ENCODE measurements at regions not wholly inside any gene's neighbourhood (a gene's known extent, or its start where the extent isn't known, plus 50 kb on each side); places are given as distances from the start of the nearest gene placed in this dataset.

GRCh38 chr2:155178921-155179320 is 480.4 kb downstream of the KCNJ3 start:
- Histone ChIP-seq H3K9me3 (ENCODE audit: severe bottlenecking) (no peaks in the 10 kb centered on the region), H3K4me1 (ENCODE audit: insufficient read depth, poor library complexity, severe bottlenecking) (no peaks in the 10 kb centered on the region), H3K27me3 (ENCODE audit: insufficient read depth, poor library complexity, severe bottlenecking) (no peaks in the 10 kb centered on the region), H3K27ac (ENCODE audit: poor library complexity, severe bottlenecking) (no peak overlapping the region), H3K36me3 (ENCODE audit: low read depth) (no peaks in the 10 kb centered on the region), H3K4me3 (ENCODE audit: severe bottlenecking) (no peak overlapping the region)
- ATAC-seq (ENCODE audit: low read depth): no peak
- no peak for TF ChIP-seq CTCF (IDR thresholded peaks at IDR 0.05; ENCODE audit: poor library complexity, severe bottlenecking)
- no peak for DNase-seq (ENCODE audit: low spot score)

- DNase-seq (ENCODE audit: low spot score) (no peak), ATAC-seq (ENCODE audit: low read depth) (no peak)
- no peaks in the 10 kb centered on the region for H3K36me3 ChIP-seq (ENCODE audit: low read depth)
- H3K4me1 ChIP-seq (ENCODE audit: insufficient read depth, poor library complexity, severe bottlenecking): no peaks in the 10 kb centered on the region
- no peak overlapping the region for H3K27ac ChIP-seq (ENCODE audit: poor library complexity, severe bottlenecking)
- H3K4me3 ChIP-seq (ENCODE audit: severe bottlenecking): no peak overlapping the region
- no peaks in the 10 kb centered on the region for H3K27me3 ChIP-seq (ENCODE audit: insufficient read depth, poor library complexity, severe bottlenecking)
- TF ChIP-seq CTCF (IDR thresholded peaks at IDR 0.05; ENCODE audit: poor library complexity, severe bottlenecking): no peak
- no peaks in the 10 kb centered on the region for H3K9me3 ChIP-seq (ENCODE audit: severe bottlenecking)
Measured at GRCh38 chr2:155176345-155176744, 477.9 kb downstream of the KCNJ3 start.

- no peak for TF ChIP-seq CTCF (IDR thresholded peaks at IDR 0.05; ENCODE audit: poor library complexity, severe bottlenecking)
- Histone ChIP-seq H3K9me3 (ENCODE audit: severe bottlenecking) (no peaks in the 10 kb centered on the region), H3K4me1 (ENCODE audit: insufficient read depth, poor library complexity, severe bottlenecking) (no peaks in the 10 kb centered on the region), H3K27ac (ENCODE audit: poor library complexity, severe bottlenecking) (no peak overlapping the region), H3K27me3 (ENCODE audit: insufficient read depth, poor library complexity, severe bottlenecking) (no peaks in the 10 kb centered on the region), H3K36me3 (ENCODE audit: low read depth) (no peaks in the 10 kb centered on the region), H3K4me3 (ENCODE audit: severe bottlenecking) (no peak overlapping the region)
- no peak for DNase-seq (ENCODE audit: low spot score)
- no peak for ATAC-seq (ENCODE audit: low read depth)
Measured at GRCh38 chr2:155169317-155169716, 470.8 kb downstream of the KCNJ3 start.

- no peak for TF ChIP-seq CTCF (IDR thresholded peaks at IDR 0.05; ENCODE audit: poor library complexity, severe bottlenecking)
- Histone ChIP-seq H3K9me3 (ENCODE audit: severe bottlenecking) (no peaks in the 10 kb centered on the region), H3K4me1 (ENCODE audit: insufficient read depth, poor library complexity, severe bottlenecking) (peaks cover 2% of the 10 kb centered on the region), H3K27me3 (ENCODE audit: insufficient read depth, poor library complexity, severe bottlenecking) (no peaks in the 10 kb centered on the region), H3K36me3 (ENCODE audit: low read depth) (no peaks in the 10 kb centered on the region), H3K4me3 (ENCODE audit: severe bottlenecking) (no peak overlapping the region), H3K27ac (ENCODE audit: poor library complexity, severe bottlenecking) (no peak overlapping the region)
- DNase-seq (ENCODE audit: low spot score) (no peak), ATAC-seq (ENCODE audit: low read depth) (no peak)
Measured at GRCh38 chr2:155162494-155162893, 464.0 kb downstream of the KCNJ3 start.

GRCh38 chr2:155161314-155161713 is 462.8 kb downstream of the KCNJ3 start:
- H3K4me1 ChIP-seq (ENCODE audit: insufficient read depth, poor library complexity, severe bottlenecking): peaks cover 10% of the 10 kb centered on the region
- ATAC-seq (ENCODE audit: low read depth): no peak
- no peak overlapping the region for H3K27ac ChIP-seq (ENCODE audit: poor library complexity, severe bottlenecking)
- DNase-seq (ENCODE audit: low spot score): no peak
- no peaks in the 10 kb centered on the region for H3K36me3 ChIP-seq (ENCODE audit: low read depth)
- H3K4me3 ChIP-seq (ENCODE audit: severe bottlenecking): no peak overlapping the region
- H3K27me3 ChIP-seq (ENCODE audit: insufficient read depth, poor library complexity, severe bottlenecking): no peaks in the 10 kb centered on the region
- no peaks in the 10 kb centered on the region for H3K9me3 ChIP-seq (ENCODE audit: severe bottlenecking)
- no peak for TF ChIP-seq CTCF (IDR thresholded peaks at IDR 0.05; ENCODE audit: poor library complexity, severe bottlenecking)
